ENCODE measurements at regions not wholly inside any gene's neighbourhood (a gene's known extent, or its start where the extent isn't known, plus 50 kb on each side); places are given as distances from the start of the nearest gene placed in this dataset.

DNA sequence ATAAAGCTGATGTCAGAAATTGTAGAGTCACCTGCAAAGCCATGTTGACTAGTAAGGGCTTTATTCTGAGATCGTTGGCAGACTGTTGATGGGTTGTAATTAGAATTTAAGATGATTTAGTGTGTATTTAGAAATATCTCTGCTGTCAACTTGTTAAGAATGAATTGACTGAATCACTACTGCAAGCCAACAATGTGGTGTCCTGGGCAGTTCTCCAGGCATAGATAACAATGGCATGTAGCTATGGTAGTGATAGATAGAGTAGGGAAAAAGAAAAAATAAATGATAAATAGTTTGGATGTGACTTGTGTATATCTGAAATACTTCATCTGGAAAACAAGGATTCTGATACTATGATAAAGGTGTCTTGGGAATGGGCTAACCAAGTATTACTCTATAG lies 640.2 kb downstream of the ARL4A start:
- no peak for TF ChIP-seq POLR2AphosphoS5 (IDR thresholded peaks at IDR 0.05; ENCODE audit: low read depth, low read length)
- TF ChIP-seq SIN3A (IDR thresholded peaks at IDR 0.05; ENCODE audit: borderline replicate concordance, insufficient read depth, low read length) = no peak
- TF ChIP-seq, protein P1, sequence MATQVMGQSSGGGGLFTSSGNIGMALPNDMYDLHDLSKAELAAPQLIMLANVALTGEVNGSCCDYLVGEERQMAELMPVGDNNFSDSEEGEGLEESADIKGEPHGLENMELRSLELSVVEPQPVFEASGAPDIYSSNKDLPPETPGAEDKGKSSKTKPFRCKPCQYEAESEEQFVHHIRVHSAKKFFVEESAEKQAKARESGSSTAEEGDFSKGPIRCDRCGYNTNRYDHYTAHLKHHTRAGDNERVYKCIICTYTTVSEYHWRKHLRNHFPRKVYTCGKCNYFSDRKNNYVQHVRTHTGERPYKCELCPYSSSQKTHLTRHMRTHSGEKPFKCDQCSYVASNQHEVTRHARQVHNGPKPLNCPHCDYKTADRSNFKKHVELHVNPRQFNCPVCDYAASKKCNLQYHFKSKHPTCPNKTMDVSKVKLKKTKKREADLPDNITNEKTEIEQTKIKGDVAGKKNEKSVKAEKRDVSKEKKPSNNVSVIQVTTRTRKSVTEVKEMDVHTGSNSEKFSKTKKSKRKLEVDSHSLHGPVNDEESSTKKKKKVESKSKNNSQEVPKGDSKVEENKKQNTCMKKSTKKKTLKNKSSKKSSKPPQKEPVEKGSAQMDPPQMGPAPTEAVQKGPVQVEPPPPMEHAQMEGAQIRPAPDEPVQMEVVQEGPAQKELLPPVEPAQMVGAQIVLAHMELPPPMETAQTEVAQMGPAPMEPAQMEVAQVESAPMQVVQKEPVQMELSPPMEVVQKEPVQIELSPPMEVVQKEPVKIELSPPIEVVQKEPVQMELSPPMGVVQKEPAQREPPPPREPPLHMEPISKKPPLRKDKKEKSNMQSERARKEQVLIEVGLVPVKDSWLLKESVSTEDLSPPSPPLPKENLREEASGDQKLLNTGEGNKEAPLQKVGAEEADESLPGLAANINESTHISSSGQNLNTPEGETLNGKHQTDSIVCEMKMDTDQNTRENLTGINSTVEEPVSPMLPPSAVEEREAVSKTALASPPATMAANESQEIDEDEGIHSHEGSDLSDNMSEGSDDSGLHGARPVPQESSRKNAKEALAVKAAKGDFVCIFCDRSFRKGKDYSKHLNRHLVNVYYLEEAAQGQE (IDR thresholded peaks at IDR 0.05; ENCODE audit: insufficient read depth in 1 of 2, low read depth in 2 of 2, low read length in 2 of 2) = no peak
- no peak for TF ChIP-seq FOXP2 (optimal IDR thresholded peaks at IDR 0.05; ENCODE audit: borderline replicate concordance, extremely low read depth, extremely low read length, insufficient read depth)
- no peak for TF ChIP-seq TAF1 (IDR thresholded peaks at IDR 0.05; ENCODE audit: borderline replicate concordance, insufficient read depth, low read length)
